Right lobe of liver (tissue), 4 donors: ENCODE measurements at regions not wholly inside any gene's neighbourhood (a gene's known extent, or its start where the extent isn't known, plus 50 kb on each side); places are given as distances from the start of the nearest gene placed in this dataset.

Source experiments
- POLR2A ChIP-seq: fragments of 450-650 bp; IDR thresholded peaks from one replicate; pipeline ENCODE4 v1.6.1; 2017; ENCODE audit warnings: antibody characterized with exemption, mild to moderate bottlenecking
- TF ChIP-seq, protein P1 (sequence below), 4 donors: fragments of 200-600 bp in 3 of 4; fragments of 450-650 bp in 1 of 4; IDR thresholded peaks; one replicate each; pipeline versions ENCODE4 v1.5.1 to v1.8.0; 2016 to 2022; ENCODE audit warnings: antibody characterized with exemption in 4 of 4, mild to moderate bottlenecking in 2 of 4
- donor health status: DM: no; HTN: no; CAD: no.
- donor health status: DM: no; HTN: no; CAD: no.
- donor health status: DM: no; HTN: yes; CAD: no.

DNA sequence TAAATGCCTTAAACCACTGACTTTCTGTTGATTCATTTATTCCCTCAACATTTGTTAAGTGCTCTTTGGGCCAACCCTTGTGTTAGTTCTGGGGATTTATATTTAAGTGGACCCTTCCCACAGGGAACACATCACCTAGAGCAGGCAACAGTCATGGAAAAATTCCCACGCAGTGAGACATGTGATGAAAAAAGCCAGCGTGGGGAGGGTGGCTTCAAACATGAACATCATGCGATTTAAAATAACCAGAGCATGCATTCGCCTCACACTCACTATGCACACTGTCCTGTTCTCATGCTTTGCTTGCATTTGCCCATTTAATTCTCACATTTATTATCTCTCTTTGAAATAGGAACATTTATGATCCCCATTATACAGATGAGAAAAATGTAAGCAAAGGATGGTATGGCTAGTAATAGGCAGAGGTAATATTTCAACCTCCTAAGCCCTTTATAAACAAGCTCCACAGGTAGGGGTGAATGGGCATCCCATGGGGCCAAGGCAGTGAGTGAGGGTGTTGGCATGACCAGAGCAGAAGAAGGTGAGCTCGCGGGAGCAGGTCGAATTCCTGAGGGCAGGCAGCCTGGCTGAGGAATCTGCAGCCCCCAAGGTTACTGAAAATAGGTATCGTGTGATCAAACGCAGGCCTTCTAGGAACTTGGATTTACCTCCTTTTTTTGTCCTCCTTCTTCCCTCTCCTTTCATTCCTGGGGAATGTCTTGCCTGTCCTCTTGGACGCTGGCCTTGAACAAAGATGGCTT lies 297.8 kb downstream of the MYCN start:
- TF ChIP-seq POLR2A, result no peak
- TF ChIP-seq, protein P1, sequence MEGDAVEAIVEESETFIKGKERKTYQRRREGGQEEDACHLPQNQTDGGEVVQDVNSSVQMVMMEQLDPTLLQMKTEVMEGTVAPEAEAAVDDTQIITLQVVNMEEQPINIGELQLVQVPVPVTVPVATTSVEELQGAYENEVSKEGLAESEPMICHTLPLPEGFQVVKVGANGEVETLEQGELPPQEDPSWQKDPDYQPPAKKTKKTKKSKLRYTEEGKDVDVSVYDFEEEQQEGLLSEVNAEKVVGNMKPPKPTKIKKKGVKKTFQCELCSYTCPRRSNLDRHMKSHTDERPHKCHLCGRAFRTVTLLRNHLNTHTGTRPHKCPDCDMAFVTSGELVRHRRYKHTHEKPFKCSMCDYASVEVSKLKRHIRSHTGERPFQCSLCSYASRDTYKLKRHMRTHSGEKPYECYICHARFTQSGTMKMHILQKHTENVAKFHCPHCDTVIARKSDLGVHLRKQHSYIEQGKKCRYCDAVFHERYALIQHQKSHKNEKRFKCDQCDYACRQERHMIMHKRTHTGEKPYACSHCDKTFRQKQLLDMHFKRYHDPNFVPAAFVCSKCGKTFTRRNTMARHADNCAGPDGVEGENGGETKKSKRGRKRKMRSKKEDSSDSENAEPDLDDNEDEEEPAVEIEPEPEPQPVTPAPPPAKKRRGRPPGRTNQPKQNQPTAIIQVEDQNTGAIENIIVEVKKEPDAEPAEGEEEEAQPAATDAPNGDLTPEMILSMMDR (IDR thresholded peaks at IDR 0.05), result no peak
